Right ventricle myocardium superior (tissue), 1 donor: ENCODE measurements at regions not wholly inside any gene's neighbourhood (a gene's known extent, or its start where the extent isn't known, plus 50 kb on each side); places are given as distances from the start of the nearest gene placed in this dataset.
"Not testable (repeated sequence)": the region's sequence is repeated elsewhere in the genome, so short reads cannot be mapped to it uniquely, and the experiment has no call there.

Source experiments
- ATAC-seq: fragments of 200-7000 bp; cut with Tn5 transposase; one replicate; pipeline ENCODE4 v1.9.1; 2020; ENCODE audit warnings: mild to moderate bottlenecking; ENCODE audit not compliant: poor library complexity
- DNase-seq: peaks from one replicate; pipeline ENCODE4 v3.0.0-alpha.2; 2020
- intact Hi-C: fragments of 100-400 bp; cut with DNase I; formaldehyde crosslinking; loops from one replicate; pipeline ENCODE4 v1.11.2; 2022
- donor health status: DM: no; HTN: yes; CAD: no; lungs with severe emphysema.

GRCh38 chr16:17038415-17038814 is 432.3 kb downstream of the XYLT1 start:
- intact Hi-C loops: no loop called here
- ATAC-seq: no peak
- no peak for DNase-seq

GRCh38 chr16:17049109-17049508 is 421.7 kb downstream of the XYLT1 start:
- ATAC-seq, intact Hi-C loops, DNase-seq: not testable (repeated sequence)

- no peak for DNase-seq
- intact Hi-C loops: no loop called here
- ATAC-seq: no peak
Observed at GRCh38 chr16:17050468-17050867, 420.3 kb downstream of the XYLT1 start.
